Astrocyte of the cerebellum (primary cell): ENCODE measurements at regions not wholly inside any gene's neighbourhood (a gene's known extent, or its start where the extent isn't known, plus 50 kb on each side); places are given as distances from the start of the nearest gene placed in this dataset.

Experiments
- DNase-seq: peaks from one replicate; pipeline ENCODE4 v3.0.0-alpha.2; 2011; ENCODE audit warnings: low read depth
- H3K4me3 ChIP-seq: 2 replicates; pipeline ENCODE4 v1.5.1; 2011; ENCODE audit warnings: mild to moderate bottlenecking, low read depth, low read length, moderate library complexity
- in situ Hi-C: cut with HindIII; loops from 2 replicates; pipeline ENCODE4 v1.10.0; 2017; ENCODE audit warnings: low sequenced_read_pairs
- TF ChIP-seq, protein P1 (sequence below): IDR thresholded peaks from 2 replicates; pipeline ENCODE4 v1.5.1; 2012; ENCODE audit warnings: low read length, low read depth, moderate library complexity, mild to moderate bottlenecking; ENCODE audit errors: missing control alignments

DNA sequence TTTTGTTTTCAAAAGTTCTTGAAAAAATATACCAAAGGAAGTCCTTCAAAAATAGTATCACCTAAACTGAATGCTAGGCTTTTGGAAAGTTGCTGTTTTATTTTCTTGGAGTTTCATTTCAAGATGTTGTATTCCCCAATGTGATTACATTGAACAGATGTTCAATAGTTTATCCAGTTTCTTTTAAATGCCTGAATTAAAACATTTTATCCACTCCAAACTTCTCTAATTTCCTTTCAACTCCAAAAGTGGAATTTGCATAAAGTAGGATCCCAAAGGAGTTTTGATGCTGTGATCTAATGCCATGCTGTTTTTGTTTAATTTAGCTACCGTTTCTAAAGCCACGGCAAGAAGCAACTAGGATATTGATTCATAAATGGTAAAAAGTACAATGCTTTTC is 892.5 kb upstream of the SLC10A2 start:
- H3K4me3 ChIP-seq = no peak overlapping the region
- no peak for DNase-seq
- TF ChIP-seq, protein P1, sequence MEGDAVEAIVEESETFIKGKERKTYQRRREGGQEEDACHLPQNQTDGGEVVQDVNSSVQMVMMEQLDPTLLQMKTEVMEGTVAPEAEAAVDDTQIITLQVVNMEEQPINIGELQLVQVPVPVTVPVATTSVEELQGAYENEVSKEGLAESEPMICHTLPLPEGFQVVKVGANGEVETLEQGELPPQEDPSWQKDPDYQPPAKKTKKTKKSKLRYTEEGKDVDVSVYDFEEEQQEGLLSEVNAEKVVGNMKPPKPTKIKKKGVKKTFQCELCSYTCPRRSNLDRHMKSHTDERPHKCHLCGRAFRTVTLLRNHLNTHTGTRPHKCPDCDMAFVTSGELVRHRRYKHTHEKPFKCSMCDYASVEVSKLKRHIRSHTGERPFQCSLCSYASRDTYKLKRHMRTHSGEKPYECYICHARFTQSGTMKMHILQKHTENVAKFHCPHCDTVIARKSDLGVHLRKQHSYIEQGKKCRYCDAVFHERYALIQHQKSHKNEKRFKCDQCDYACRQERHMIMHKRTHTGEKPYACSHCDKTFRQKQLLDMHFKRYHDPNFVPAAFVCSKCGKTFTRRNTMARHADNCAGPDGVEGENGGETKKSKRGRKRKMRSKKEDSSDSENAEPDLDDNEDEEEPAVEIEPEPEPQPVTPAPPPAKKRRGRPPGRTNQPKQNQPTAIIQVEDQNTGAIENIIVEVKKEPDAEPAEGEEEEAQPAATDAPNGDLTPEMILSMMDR = no peak
- in situ Hi-C loops = no loop called here

DNA sequence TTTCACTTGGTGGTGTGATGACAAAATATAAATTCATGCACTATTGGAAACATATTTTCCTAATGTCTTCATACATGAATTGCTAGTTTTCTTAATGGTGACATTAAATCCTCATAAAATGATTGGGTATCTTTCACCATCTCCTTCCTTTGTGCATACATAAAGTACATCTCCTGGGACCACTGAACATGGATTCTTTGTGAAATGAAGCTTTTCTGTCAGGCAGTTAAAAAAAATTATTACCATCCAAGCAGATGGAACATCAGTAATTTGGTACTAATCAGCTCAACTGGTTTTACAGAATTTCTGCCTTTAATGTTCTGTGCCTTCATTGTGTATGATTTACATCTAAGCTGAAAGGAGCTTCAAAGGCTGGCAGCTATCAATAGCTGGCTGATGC is 891.7 kb upstream of the SLC10A2 start:
- TF ChIP-seq, protein P1 = no peak
- in situ Hi-C loops = no loop called here
- H3K4me3 ChIP-seq = no peak overlapping the region

DNA sequence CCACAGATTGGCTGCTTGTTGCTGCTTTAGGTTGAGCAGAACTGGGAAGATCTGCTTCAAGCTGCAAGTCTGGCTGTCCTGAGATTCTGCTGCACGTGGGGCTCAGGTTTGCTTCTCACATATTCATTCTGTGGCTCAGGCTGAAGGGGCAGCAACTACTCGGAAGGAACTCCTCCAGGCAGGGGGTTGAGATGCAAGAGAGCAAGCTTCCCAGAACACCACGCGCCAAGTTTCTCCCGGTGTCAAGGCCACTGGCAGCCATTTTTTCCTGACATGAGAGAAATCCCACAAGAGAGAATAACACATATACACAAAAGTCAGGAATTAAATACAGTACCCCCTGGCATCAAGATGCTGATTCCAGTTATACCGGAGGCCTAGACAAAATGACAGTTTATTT is 887.6 kb upstream of the SLC10A2 start:
- DNase-seq = no peak
- TF ChIP-seq, protein P1 = no peak
- H3K4me3 ChIP-seq = no peak overlapping the region
- in situ Hi-C loops = no loop called here

More for the DNA sequence above, 891.7 kb upstream of the SLC10A2 start:
- DNase-seq = no peak

DNA sequence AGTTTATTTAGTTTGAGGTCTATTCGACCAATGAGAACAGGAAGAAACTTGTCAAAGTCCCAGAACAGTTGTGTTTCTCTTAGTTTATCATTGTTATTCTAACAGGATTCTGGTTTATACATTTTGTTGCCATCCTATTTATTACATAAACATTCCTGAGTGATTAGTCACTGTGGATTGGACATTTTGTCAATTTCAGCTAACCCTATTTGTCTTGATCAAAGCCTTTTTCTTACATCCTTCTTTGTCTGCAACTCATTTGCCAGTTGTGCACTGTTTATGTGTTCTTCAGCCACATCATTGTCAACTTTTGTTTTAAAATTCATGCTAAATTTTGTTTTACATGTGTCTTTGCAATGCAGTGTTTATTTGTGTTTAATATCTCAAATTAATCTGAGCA is 886.0 kb upstream of the SLC10A2 start:
- TF ChIP-seq, protein P1 = no peak
- in situ Hi-C loops = no loop called here
- no peak overlapping the region for H3K4me3 ChIP-seq
- DNase-seq = no peak

DNA sequence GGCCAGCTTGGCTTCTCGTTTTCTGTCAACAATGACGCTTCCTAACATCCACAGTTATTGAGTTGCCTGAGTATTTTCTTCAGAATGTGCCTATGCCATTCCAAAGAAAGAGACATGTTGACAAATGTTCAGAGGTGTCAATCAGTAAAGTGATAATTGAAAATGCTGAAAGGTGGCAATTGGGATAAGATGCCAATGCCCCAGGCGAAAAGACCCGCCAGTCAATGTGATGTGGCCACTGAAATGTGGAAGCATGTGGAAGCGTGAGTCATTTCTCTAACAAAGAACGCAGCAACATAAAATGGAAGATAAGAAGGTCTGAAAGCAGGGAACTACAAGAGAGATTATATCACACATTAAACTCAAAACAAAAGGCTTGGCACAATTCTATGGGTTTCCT is 882.2 kb upstream of the SLC10A2 start:
- TF ChIP-seq, protein P1 = no peak
- in situ Hi-C loops = no loop called here
- DNase-seq = no peak
- H3K4me3 ChIP-seq = no peak overlapping the region

DNA sequence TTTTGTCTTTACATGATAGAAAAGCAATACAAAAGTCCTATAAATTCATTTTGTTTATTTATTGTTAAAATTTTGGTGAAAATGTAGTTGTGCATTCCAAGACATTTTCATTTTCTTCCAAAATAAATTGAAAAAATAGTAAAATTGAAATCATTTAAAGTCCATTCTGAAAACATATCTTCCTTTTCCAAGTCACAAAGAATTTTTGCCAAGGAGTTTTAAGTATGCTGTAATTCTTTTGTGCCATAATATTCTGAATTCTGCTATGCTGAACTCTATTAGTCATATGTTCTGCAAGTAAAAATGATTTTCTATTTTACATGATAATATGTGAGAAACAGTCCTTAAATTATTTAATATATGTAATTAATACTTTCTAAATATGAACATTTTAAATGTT is 879.6 kb upstream of the SLC10A2 start:
- peak; percentile 3 for DNase-seq
- H3K4me3 ChIP-seq = no peak overlapping the region
- TF ChIP-seq, protein P1 = no peak
- in situ Hi-C loops = no loop called here
